ENCODE measurements at regions not wholly inside any gene's neighbourhood (a gene's known extent, or its start where the extent isn't known, plus 50 kb on each side); places are given as distances from the start of the nearest gene placed in this dataset.

DNA sequence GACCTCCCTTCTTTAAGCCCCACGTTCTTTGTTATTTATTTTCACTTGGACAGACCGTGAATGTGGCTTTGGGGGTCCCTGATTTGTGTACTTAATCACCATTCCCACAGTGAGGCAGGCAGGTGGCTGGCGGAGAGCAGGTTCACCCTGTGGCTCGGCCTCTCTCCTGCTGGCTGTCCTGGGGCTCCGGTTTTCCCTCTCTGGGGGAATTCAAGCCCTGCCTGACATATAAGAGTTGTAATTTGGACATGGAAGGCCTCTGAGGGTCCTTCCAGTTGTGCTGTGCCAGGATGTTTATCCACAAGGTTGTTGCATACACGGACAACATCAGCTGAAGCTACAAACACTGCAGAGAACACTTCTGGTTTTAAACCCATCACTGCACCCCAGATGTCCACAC lies 824.5 kb downstream of the TBC1D22A start:
- TF ChIP-seq, protein P1, sequence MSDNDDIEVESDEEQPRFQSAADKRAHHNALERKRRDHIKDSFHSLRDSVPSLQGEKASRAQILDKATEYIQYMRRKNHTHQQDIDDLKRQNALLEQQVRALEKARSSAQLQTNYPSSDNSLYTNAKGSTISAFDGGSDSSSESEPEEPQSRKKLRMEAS (IDR thresholded peaks at IDR 0.05; ENCODE audit: low read depth, low read length), result no peak
- TF ChIP-seq CTCF (IDR thresholded peaks at IDR 0.05; ENCODE audit: low read depth, low read length), result no peak

Data from NB4 (cell line).